GM21447 (cell line): ENCODE measurements at regions not wholly inside any gene's neighbourhood (a gene's known extent, or its start where the extent isn't known, plus 50 kb on each side); places are given as distances from the start of the nearest gene placed in this dataset.

Experiments
- ATAC-seq: cut with Tn5 transposase; IDR thresholded peaks from one replicate; pipeline ENCODE4 v1.9.1; 2021; ENCODE audit not compliant: unreplicated experiment

GRCh38 chr16:52805559-52806168, 247.0 kb downstream of the CHD9NB start:
- no peak for ATAC-seq

- ATAC-seq = no peak
Observed at GRCh38 chr16:52800432-52800831, 252.3 kb downstream of the CHD9NB start.

- no peak for ATAC-seq
Observed at GRCh38 chr16:52799149-52799548, 252.2 kb upstream of the TOX3 start.

- no peak for ATAC-seq
Observed at GRCh38 chr16:52787709-52788108, 240.8 kb upstream of the TOX3 start.

- ATAC-seq = no peak
Observed at GRCh38 chr16:52786091-52786490, 239.1 kb upstream of the TOX3 start.

GRCh38 chr16:52785653-52786052, 238.7 kb upstream of the TOX3 start:
- ATAC-seq = no peak

GRCh38 chr16:52783616-52784015, 236.7 kb upstream of the TOX3 start:
- ATAC-seq = no peak

- ATAC-seq = no peak
Observed at GRCh38 chr16:52781005-52781630, 234.2 kb upstream of the TOX3 start.

- ATAC-seq = no peak
Observed at GRCh38 chr16:52773026-52773425, 226.1 kb upstream of the TOX3 start.

GRCh38 chr16:52770828-52771227, 223.9 kb upstream of the TOX3 start:
- ATAC-seq = no peak

GRCh38 chr16:52758473-52758855, 211.5 kb upstream of the TOX3 start:
- no peak for ATAC-seq

- ATAC-seq = no peak
Observed at GRCh38 chr16:52757746-52758472, 211.0 kb upstream of the TOX3 start.

- no peak for ATAC-seq
Observed at GRCh38 chr16:52756812-52757517, 210.0 kb upstream of the TOX3 start.

GRCh38 chr16:52755396-52755795, 208.5 kb upstream of the TOX3 start:
- no peak for ATAC-seq

GRCh38 chr16:52751035-52751434, 204.1 kb upstream of the TOX3 start:
- no peak for ATAC-seq

GRCh38 chr16:52748741-52749140, 201.8 kb upstream of the TOX3 start:
- no peak for ATAC-seq

- ATAC-seq = no peak
Observed at GRCh38 chr16:52747088-52747595, 200.2 kb upstream of the TOX3 start.

GRCh38 chr16:52743707-52744106, 196.8 kb upstream of the TOX3 start:
- ATAC-seq = no peak

GRCh38 chr16:52742608-52743170, 195.7 kb upstream of the TOX3 start:
- no peak for ATAC-seq

- ATAC-seq = no peak
Observed at GRCh38 chr16:52742052-52742451, 195.1 kb upstream of the TOX3 start.

GRCh38 chr16:52741351-52741750, 194.4 kb upstream of the TOX3 start:
- ATAC-seq = no peak
